HepG2 (cell line): ENCODE measurements at regions not wholly inside any gene's neighbourhood (a gene's known extent, or its start where the extent isn't known, plus 50 kb on each side); places are given as distances from the start of the nearest gene placed in this dataset.

Experiments used
- ATAC-seq: fragments of 200-7000 bp; cut with Tn5 transposase; 3 replicates; pipeline ENCODE4 v1.9.1; 2020; ENCODE audit warnings: mild to moderate bottlenecking, moderate library complexity
- BruUV-seq: library from RNA; stranded (reverse); fragments of 400-500 nt; replicated peaks from 2 replicates; lab custom pipeline; 2021; lab: Mats Ljungman, UMichigan
- CTCF ChIA-PET: fragments of 300-600 bp; formaldehyde crosslinking; extraction: SDS; loops from one replicate; lab custom pipeline; 2021; ENCODE audit warnings: low total read pairs, inconsistent platforms, low intra/inter-chr PET ratio; lab: Yijun Ruan, JAX
- POLR2A ChIA-PET: fragments of 350-600 bp; sonication (Branson Sonifier 250); formaldehyde crosslinking; loops from one replicate; lab custom pipeline; 2020; ENCODE audit warnings: antibody characterized with exemption, inconsistent platforms; lab: Yijun Ruan, JAX
- DNase-seq: peaks from one replicate; pipeline ENCODE4 v3.0.0-alpha.2; 2015; ENCODE audit warnings: low spot score
- FAIRE-seq: peaks from 3 replicates; lab custom pipeline; 2011; peaks lifted over from hg19 to GRCh38; lab: Jason Lieb, UNC
- H2AFZ ChIP-seq: one replicate; pipeline ENCODE4 v1.6.1; 2011; ENCODE audit warnings: low read length, inconsistent platforms
- H3K27ac ChIP-seq: fragments of 300-600 bp; 3 replicates; pipeline ENCODE4 v1.8.0; 2011; ENCODE audit warnings: mixed run types, mild to moderate bottlenecking, mixed read lengths, low read length, inconsistent platforms; ENCODE audit not compliant: insufficient read depth; ENCODE audit errors: extremely low read length
- H3K27me3 ChIP-seq, 2 experiments: fragments of 200-600 bp in 1 of 2; 2 replicates in 1 of 2; 3 replicates in 1 of 2; pipeline versions ENCODE4 v1.6.0 to v1.8.0; 2011; ENCODE audit warnings: low read length in 2 of 2, mild to moderate bottlenecking in 2 of 2, moderate library complexity in 2 of 2, inconsistent platforms in 1 of 2; ENCODE audit not compliant: insufficient read depth in 2 of 2, control insufficient read depth in 1 of 2
- H3K36me3 ChIP-seq, 2 experiments: fragments of 200-600 bp in 1 of 2; replicated peaks in 1 of 2; 2 replicates in 1 of 2; 3 replicates in 1 of 2; pipeline versions ENCODE4 v1.5.1 to v1.8.0; 2011; ENCODE audit warnings: low read length in 2 of 2, inconsistent platforms in 1 of 2; ENCODE audit not compliant: insufficient read depth in 2 of 2, control insufficient read depth in 1 of 2
- H3K4me1 ChIP-seq: 2 replicates; pipeline ENCODE4 v1.5.1; 2012; ENCODE audit warnings: low read length, inconsistent platforms; ENCODE audit not compliant: insufficient read depth
- H3K4me2 ChIP-seq: 2 replicates; pipeline ENCODE4 v1.6.0; 2011; ENCODE audit warnings: low read depth, low read length, inconsistent platforms
- H3K4me3 ChIP-seq, 3 experiments: fragments of 200-600 bp in 1 of 3; sonication (generic), shearing (Covaris generic) in 1 of 3; replicated peaks in 1 of 3; 2 replicates each; pipeline ENCODE4 v1.5.1; 2011 to 2016; ENCODE audit warnings: low read length in 3 of 3, inconsistent platforms in 2 of 3, low read depth in 2 of 3, mild to moderate bottlenecking in 2 of 3, control low read depth in 1 of 3, mixed read lengths in 1 of 3; ENCODE audit not compliant: insufficient read depth in 1 of 3
- H3K79me2 ChIP-seq: one replicate; pipeline ENCODE4 v1.6.1; 2011; ENCODE audit warnings: low read length, inconsistent platforms; ENCODE audit not compliant: insufficient read depth
- H3K9ac ChIP-seq: 2 replicates; pipeline ENCODE4 v1.6.0; 2011; ENCODE audit warnings: mild to moderate bottlenecking, low read depth, low read length, inconsistent platforms; ENCODE audit not compliant: insufficient read depth
- H3K9me3 ChIP-seq: 2 replicates; pipeline ENCODE4 v1.5.1; 2012; ENCODE audit warnings: mild to moderate bottlenecking, low read length
- H4K20me1 ChIP-seq: 2 replicates; pipeline ENCODE4 v1.6.0; 2011; ENCODE audit warnings: inconsistent platforms, mild to moderate bottlenecking, low read length, moderate library complexity; ENCODE audit not compliant: insufficient read depth
- HNF4A ChIP-seq: sonication (generic); formaldehyde crosslinking; IDR thresholded peaks from 2 replicates; pipeline ENCODE4 v1.4.0; 2020; ENCODE audit warnings: missing genetic modification reagents
- THAP11 ChIP-seq: IDR thresholded peaks from 2 replicates; pipeline ENCODE4 v1.6.1; 2016; ENCODE audit warnings: missing biosample characterization, missing genetic modification reagents
- WIZ ChIP-seq: sonication (generic); formaldehyde crosslinking; IDR thresholded peaks from 2 replicates; pipeline ENCODE4 v1.5.1; 2020; ENCODE audit warnings: mild to moderate bottlenecking, missing genetic modification reagents
- ZZZ3 ChIP-seq: sonication (generic); formaldehyde crosslinking; IDR thresholded peaks from 2 replicates; pipeline ENCODE4 v1.4.0; 2020; ENCODE audit warnings: missing genetic modification reagents, mild to moderate bottlenecking, borderline replicate concordance
- WGBS: methylation state at CpG from one replicate; pipeline ENCODE4 v1.1.6; 2017; ENCODE audit warnings: low lambda C conversion rate; 5-methylcytosine and 5-hydroxymethylcytosine counted together
- in situ Hi-C: cut with HindIII; loops from 2 replicates; pipeline ENCODE4 v1.10.0; 2017; ENCODE audit warnings: low pct_unique_long_range_greater_than_20kb; ENCODE audit not compliant: extremely low pct_ligation_motif_present
- intact Hi-C: fragments of 100-400 bp; cut with micrococcal nuclease; formaldehyde crosslinking; loops from one replicate; pipeline ENCODE4 v1.10.0; 2022; ENCODE audit not compliant: unreplicated experiment
- TF ChIP-seq, protein P1 (sequence below): sonication (generic); formaldehyde crosslinking; conservative IDR thresholded peaks from 2 replicates; pipeline ENCODE4 v1.4.0; 2020; ENCODE audit warnings: missing genetic modification reagents
- TF ChIP-seq, protein P2 (sequence below), 2 experiments: sonication (generic) in 1 of 2; formaldehyde crosslinking in 1 of 2; IDR thresholded peaks; 2 replicates each; pipeline versions ENCODE4 v1.5.1 to v1.6.1; 2011 to 2020; ENCODE audit warnings: borderline replicate concordance in 1 of 2, low read depth in 1 of 2, low read length in 1 of 2, mild to moderate bottlenecking in 1 of 2, missing genetic modification reagents in 1 of 2, moderate library complexity in 1 of 2
- TF ChIP-seq, protein P3 (sequence below): sonication (generic); formaldehyde crosslinking; IDR thresholded peaks from 2 replicates; pipeline ENCODE4 v1.8.1; 2022; ENCODE audit warnings: mild to moderate bottlenecking, missing genetic modification reagents
- TF ChIP-seq, protein P4 (sequence below): sonication (generic); formaldehyde crosslinking; IDR thresholded peaks from 2 replicates; pipeline ENCODE4 v1.8.1; 2023; ENCODE audit warnings: missing genetic modification reagents, inconsistent platforms, borderline replicate concordance
- TF ChIP-seq, protein P5 (sequence below): IDR thresholded peaks from 2 replicates; pipeline ENCODE4 v1.6.1; 2016; ENCODE audit warnings: control low read depth

DNA sequence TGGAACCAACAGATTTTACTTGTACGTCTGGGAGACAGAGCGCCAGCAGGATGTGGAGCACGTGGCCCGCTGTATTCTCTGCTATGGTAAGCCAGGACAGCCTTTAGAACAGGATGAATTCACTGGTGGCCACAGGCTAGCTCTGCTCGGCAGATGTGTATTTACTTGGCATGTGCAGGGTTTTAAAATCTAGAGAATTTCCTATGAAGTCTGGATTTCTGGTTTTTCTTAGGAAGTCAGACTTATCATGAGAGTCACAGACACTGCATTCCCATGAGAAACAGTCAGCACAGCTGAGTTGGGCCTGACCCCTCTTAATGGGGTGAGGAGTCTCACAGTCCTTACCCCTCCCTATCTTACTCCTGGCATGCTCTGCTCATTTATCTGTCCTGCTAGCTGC lies 84.6 kb upstream of the COL6A5 start:
- DNase-seq (no peak), ATAC-seq (no peak), FAIRE-seq (no peak)
- Histone ChIP-seq H3K4me1 (no peaks in the 10 kb centered on the region), H4K20me1 (no peaks in the 10 kb centered on the region), H3K27me3 (no peaks in the 10 kb centered on the region; a peak in 1 of 5 replicates), H3K27ac (no peak overlapping the region), H2AFZ (no peak overlapping the region), H3K79me2 (no peaks in the 10 kb centered on the region), H3K4me3 (no peak overlapping the region), H3K4me2 (no peak overlapping the region), H3K36me3 (no peaks in the 10 kb centered on the region), H3K9ac (no peak overlapping the region), H3K9me3 (no peaks in the 10 kb centered on the region)
- intact Hi-C loops: no loop called here
- WGBS: 7% methylated on average over 5 of the region's 5 CpGs
- TF ChIP-seq, protein P1, sequence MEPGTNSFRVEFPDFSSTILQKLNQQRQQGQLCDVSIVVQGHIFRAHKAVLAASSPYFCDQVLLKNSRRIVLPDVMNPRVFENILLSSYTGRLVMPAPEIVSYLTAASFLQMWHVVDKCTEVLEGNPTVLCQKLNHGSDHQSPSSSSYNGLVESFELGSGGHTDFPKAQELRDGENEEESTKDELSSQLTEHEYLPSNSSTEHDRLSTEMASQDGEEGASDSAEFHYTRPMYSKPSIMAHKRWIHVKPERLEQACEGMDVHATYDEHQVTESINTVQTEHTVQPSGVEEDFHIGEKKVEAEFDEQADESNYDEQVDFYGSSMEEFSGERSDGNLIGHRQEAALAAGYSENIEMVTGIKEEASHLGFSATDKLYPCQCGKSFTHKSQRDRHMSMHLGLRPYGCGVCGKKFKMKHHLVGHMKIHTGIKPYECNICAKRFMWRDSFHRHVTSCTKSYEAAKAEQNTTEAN: no peak
- TF ChIP-seq ZZZ3 (CRISPR knock-in tag) (no peak), HNF4A (CRISPR knock-in tag) (no peak), WIZ (CRISPR knock-in tag) (no peak), THAP11 (CRISPR knock-in tag) (no peak)
- TF ChIP-seq, protein P2, sequence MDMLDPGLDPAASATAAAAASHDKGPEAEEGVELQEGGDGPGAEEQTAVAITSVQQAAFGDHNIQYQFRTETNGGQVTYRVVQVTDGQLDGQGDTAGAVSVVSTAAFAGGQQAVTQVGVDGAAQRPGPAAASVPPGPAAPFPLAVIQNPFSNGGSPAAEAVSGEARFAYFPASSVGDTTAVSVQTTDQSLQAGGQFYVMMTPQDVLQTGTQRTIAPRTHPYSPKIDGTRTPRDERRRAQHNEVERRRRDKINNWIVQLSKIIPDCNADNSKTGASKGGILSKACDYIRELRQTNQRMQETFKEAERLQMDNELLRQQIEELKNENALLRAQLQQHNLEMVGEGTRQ (IDR thresholded peaks at IDR 0.05; ENCODE audit: low read depth, low read length): no peak
- TF ChIP-seq, protein P2 (CRISPR knock-in tag; IDR thresholded peaks at IDR 0.05; ENCODE audit: borderline replicate concordance): no peak
- TF ChIP-seq, protein P3, sequence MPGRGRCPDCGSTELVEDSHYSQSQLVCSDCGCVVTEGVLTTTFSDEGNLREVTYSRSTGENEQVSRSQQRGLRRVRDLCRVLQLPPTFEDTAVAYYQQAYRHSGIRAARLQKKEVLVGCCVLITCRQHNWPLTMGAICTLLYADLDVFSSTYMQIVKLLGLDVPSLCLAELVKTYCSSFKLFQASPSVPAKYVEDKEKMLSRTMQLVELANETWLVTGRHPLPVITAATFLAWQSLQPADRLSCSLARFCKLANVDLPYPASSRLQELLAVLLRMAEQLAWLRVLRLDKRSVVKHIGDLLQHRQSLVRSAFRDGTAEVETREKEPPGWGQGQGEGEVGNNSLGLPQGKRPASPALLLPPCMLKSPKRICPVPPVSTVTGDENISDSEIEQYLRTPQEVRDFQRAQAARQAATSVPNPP: no peak
- TF ChIP-seq, protein P4, sequence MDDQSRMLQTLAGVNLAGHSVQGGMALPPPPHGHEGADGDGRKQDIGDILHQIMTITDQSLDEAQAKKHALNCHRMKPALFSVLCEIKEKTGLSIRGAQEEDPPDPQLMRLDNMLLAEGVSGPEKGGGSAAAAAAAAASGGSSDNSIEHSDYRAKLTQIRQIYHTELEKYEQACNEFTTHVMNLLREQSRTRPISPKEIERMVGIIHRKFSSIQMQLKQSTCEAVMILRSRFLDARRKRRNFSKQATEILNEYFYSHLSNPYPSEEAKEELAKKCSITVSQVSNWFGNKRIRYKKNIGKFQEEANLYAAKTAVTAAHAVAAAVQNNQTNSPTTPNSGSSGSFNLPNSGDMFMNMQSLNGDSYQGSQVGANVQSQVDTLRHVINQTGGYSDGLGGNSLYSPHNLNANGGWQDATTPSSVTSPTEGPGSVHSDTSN (CRISPR knock-in tag): no peak
- TF ChIP-seq, protein P5, sequence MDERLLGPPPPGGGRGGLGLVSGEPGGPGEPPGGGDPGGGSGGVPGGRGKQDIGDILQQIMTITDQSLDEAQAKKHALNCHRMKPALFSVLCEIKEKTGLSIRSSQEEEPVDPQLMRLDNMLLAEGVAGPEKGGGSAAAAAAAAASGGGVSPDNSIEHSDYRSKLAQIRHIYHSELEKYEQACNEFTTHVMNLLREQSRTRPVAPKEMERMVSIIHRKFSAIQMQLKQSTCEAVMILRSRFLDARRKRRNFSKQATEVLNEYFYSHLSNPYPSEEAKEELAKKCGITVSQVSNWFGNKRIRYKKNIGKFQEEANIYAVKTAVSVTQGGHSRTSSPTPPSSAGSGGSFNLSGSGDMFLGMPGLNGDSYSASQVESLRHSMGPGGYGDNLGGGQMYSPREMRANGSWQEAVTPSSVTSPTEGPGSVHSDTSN (CRISPR knock-in tag): no peak
- CTCF ChIA-PET: no interaction called here
- in situ Hi-C loops: no loop called here
- POLR2A ChIA-PET: no interaction called here
- no TSS peak for BruUV-seq
